Activated B cell treated with CpG ODN at 0.5 μM for 24 hours (primary cell): ENCODE measurements at regions not wholly inside any gene's neighbourhood (a gene's known extent, or its start where the extent isn't known, plus 50 kb on each side); places are given as distances from the start of the nearest gene placed in this dataset.

Source experiments
- ATAC-seq: fragments of 200-7000 bp; cut with Tn5 transposase; one replicate; pipeline ENCODE4 v1.10.0; 2021; ENCODE audit warnings: low read depth, mild to moderate bottlenecking, moderate library complexity
- CTCF ChIA-PET: fragments of 350-600 bp; sonication (Branson Sonifier 250); formaldehyde crosslinking; loops from one replicate; lab custom pipeline; 2021; ENCODE audit warnings: antibody characterized with exemption; lab: Charles Lee
- POLR2A ChIA-PET: fragments of 350-600 bp; sonication (Branson Sonifier 250); formaldehyde crosslinking; loops from one replicate; lab custom pipeline; 2021; ENCODE audit warnings: antibody characterized with exemption; lab: Charles Lee
- DNase-seq: peaks from one replicate; pipeline ENCODE4 v3.0.0; 2022
- H3K27ac Mint-ChIP-seq: one replicate; pipeline ENCODE4 v1.8.0; 2020; ENCODE audit warnings: mixed read lengths
- H3K27me3 Mint-ChIP-seq: one replicate; pipeline ENCODE4 v1.8.0; 2021; ENCODE audit warnings: mixed read lengths
- H3K36me3 Mint-ChIP-seq: one replicate; pipeline ENCODE4 v1.8.0; 2021; ENCODE audit warnings: low read depth, mixed read lengths
- H3K4me1 Mint-ChIP-seq: one replicate; pipeline ENCODE4 v1.8.0; 2021; ENCODE audit warnings: mixed read lengths
- H3K4me3 Mint-ChIP-seq: one replicate; pipeline ENCODE4 v1.8.0; 2020; ENCODE audit warnings: mild to moderate bottlenecking, mixed read lengths
- H3K9me3 Mint-ChIP-seq: one replicate; pipeline ENCODE4 v1.8.0; 2020; ENCODE audit warnings: mixed read lengths
- CTCF ChIP-seq: fragments of 200-600 bp; IDR thresholded peaks from one replicate; pipeline ENCODE4 v1.8.0; 2022; ENCODE audit warnings: antibody characterized with exemption, mild to moderate bottlenecking
- intact Hi-C: fragments of 100-400 bp; cut with micrococcal nuclease; formaldehyde crosslinking; loops from one replicate; pipeline ENCODE4 v1.15.1; 2024

GRCh38 chr15:25512957-25513356 is 74.1 kb upstream of the UBE3A start:
- Mint-ChIP-seq H3K9me3 (peaks cover 2% of the 10 kb centered on the region), H3K27ac (no peak overlapping the region), H3K4me3 (no peak overlapping the region), H3K27me3 (no peaks in the 10 kb centered on the region), H3K4me1 (no peaks in the 10 kb centered on the region), H3K36me3 (no peaks in the 10 kb centered on the region)
- ATAC-seq (no peak), DNase-seq (no peak)
- TF ChIP-seq CTCF = no peak
- CTCF ChIA-PET = no interaction called here
- intact Hi-C loops = no loop called here
- POLR2A ChIA-PET = no interaction called here

- DNase-seq (no peak), ATAC-seq (no peak)
- Mint-ChIP-seq H3K27me3 (no peaks in the 10 kb centered on the region), H3K27ac (no peak overlapping the region), H3K9me3 (no peaks in the 10 kb centered on the region), H3K36me3 (no peaks in the 10 kb centered on the region), H3K4me1 (no peaks in the 10 kb centered on the region), H3K4me3 (no peak overlapping the region)
- POLR2A ChIA-PET = no interaction called here
- intact Hi-C loops = no loop called here
- CTCF ChIA-PET = interaction anchor here (1.4 kb wide), 1 partner anchor 748 kb away, joined by 5 read pairs; no protein-coding TSS in a partner anchor
- TF ChIP-seq CTCF = no peak
Observed at GRCh38 chr15:25510146-25510545, 71.3 kb upstream of the UBE3A start.

GRCh38 chr15:25509703-25510102 is 70.9 kb upstream of the UBE3A start:
- intact Hi-C loops = loop anchor here (10.0 kb wide), 1 partner anchor 1475 kb away; no protein-coding TSS in a partner anchor

GRCh38 chr15:25508369-25509002 is 69.7 kb upstream of the UBE3A start:
- H3K9me3 Mint-ChIP-seq = no peaks in the 10 kb centered on the region
- no peaks in the 10 kb centered on the region for H3K36me3 Mint-ChIP-seq
- ChIA-PET CTCF (interaction anchor here (0.6 to 1.7 kb wide), 10 partner anchors 208 to 1867 kb away, joined by 3 to 16 read pairs (median 3); no protein-coding TSS in a partner anchor), POLR2A (no interaction called here)
- ATAC-seq = no peak
- H3K4me1 Mint-ChIP-seq = no peaks in the 10 kb centered on the region
- DNase-seq = no peak
- TF ChIP-seq CTCF = no peak
- H3K27ac Mint-ChIP-seq = no peak overlapping the region
- no peaks in the 10 kb centered on the region for H3K27me3 Mint-ChIP-seq
- no peak overlapping the region for H3K4me3 Mint-ChIP-seq
- intact Hi-C loops = loop anchor here (1.0 to 10.0 kb wide), 3 partner anchors 426 to 1474 kb away; no protein-coding TSS in a partner anchor

More at GRCh38 chr15:25509703-25510102, 70.9 kb upstream of the UBE3A start:
- Mint-ChIP-seq H3K9me3 (no peaks in the 10 kb centered on the region), H3K4me3 (no peak overlapping the region), H3K4me1 (no peaks in the 10 kb centered on the region), H3K36me3 (no peaks in the 10 kb centered on the region), H3K27me3 (no peaks in the 10 kb centered on the region), H3K27ac (no peak overlapping the region)
- ChIA-PET POLR2A (no interaction called here), CTCF (interaction anchor here (1.2 to 1.7 kb wide), 3 partner anchors 748 to 1868 kb away, joined by 3 to 16 read pairs (median 5); no protein-coding TSS in a partner anchor)
- no peak for DNase-seq
- no peak for TF ChIP-seq CTCF
- no peak for ATAC-seq

- intact Hi-C loops = loop anchor here (10.0 kb wide), 1 partner anchor 1470 kb away; no protein-coding TSS in a partner anchor
- POLR2A ChIA-PET = no interaction called here
- TF ChIP-seq CTCF = no peak
- Mint-ChIP-seq H3K27ac (no peak overlapping the region), H3K4me1 (no peaks in the 10 kb centered on the region), H3K36me3 (no peaks in the 10 kb centered on the region), H3K27me3 (no peaks in the 10 kb centered on the region), H3K4me3 (no peak overlapping the region), H3K9me3 (no peaks in the 10 kb centered on the region)
- CTCF ChIA-PET = no interaction called here
- ATAC-seq (no peak), DNase-seq (no peak)
Observed at GRCh38 chr15:25504307-25504706, 65.5 kb upstream of the UBE3A start.
